AG08396 (cell line): ENCODE measurements at regions not wholly inside any gene's neighbourhood (a gene's known extent, or its start where the extent isn't known, plus 50 kb on each side); places are given as distances from the start of the nearest gene placed in this dataset.

Experiments used
- DNase-seq: peaks from one replicate; pipeline ENCODE4 v3.0.0; 2012; ENCODE audit warnings: low spot score, mixed read lengths

- no peak for DNase-seq
Measured at GRCh38 chr2:4255491-4255890, 552.1 kb downstream of the DCDC2C start.

GRCh38 chr2:4256351-4256750 is 553.0 kb downstream of the DCDC2C start:
- no peak for DNase-seq

GRCh38 chr2:4258563-4258962 is 555.2 kb downstream of the DCDC2C start:
- no peak for DNase-seq

DNA sequence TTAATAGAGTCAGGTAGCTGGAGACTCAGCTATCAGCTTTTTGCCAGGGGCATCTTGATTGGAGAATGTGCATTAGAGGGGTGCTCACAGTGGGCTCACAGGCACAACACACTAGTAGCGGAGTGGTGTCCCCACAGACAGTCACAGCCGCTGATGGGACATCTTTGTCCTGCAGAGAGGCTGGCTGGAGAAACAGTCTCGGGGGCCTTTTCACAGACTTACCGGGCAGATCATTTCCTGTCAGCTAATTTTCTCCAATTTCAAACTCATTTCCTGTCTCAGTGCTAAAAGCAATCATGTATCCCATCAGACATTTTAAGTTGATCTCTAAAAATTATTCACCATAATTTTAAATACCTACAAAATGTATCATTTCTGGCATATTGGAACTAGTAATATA is 562.6 kb downstream of the DCDC2C start:
- DNase-seq: no peak

DNA sequence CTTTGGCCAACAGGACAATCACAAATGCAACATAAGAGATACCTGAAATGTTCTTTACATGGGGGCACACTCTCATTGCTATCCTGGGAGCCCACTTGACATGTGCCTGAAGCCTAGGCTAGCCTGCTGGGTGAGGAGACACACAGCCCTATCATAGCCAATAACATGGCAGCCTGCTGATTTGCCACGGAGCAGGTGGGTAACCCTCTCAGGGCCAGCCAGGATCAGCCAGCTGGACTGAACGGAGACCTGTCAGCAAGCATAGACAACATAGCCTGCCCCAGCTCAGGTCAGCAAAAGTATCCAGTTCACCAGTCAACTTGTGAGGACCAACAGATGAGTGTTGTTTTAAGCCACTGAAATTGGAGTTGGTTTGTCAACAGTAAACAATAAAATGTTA is 566.5 kb downstream of the DCDC2C start:
- no peak for DNase-seq

DNA sequence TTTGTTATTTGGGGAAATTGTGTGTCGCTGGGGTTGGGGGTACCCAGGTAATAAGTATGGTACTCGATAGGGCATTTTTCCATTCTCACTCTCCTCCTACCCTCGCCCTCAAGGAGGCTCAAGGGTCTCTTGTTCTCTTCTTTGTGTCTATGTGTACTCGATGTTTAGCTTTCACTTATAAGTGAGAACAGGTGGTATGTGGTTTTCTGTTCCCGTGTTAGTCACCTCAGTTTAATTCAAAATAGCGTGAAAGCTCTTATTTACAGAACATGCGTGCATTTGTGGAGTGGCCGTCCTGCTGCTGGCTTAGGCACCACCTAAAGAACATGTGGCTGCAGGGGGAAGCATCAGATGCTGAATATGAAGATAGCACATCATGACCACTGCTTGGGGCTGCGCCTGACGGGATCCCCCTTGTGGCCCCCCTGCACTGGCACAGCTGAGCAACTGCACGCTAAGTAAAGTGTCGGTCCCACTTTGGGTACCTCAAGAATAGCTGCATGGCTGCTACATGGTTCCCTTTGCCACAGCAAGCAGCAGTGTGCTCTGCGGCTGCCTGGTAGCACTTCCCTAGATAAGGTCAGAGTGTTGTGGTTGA is 569.0 kb downstream of the DCDC2C start:
- no peak for DNase-seq

- no peak for DNase-seq
Measured at GRCh38 chr2:4278392-4278791, 575.0 kb downstream of the DCDC2C start.

DNA sequence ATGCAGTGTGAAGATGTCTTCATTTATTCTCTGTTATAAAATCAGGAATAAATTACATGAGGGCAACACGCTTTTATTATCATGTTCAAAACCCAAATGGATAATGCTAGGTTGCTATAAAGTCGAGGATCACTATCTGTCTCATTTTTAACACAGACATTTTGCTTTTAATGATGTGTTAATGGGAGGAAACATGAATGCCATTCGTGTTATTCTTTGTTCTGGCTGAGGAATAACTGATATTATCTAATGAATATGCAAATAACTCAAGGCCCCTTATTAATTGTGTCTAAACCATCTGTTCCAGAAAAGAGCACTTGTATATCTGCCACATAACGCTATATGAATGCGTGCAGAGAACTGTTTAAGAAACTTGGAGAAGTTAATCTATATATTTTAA is 576.1 kb downstream of the DCDC2C start:
- DNase-seq: no peak

GRCh38 chr2:4291430-4291829 is 588.1 kb downstream of the DCDC2C start:
- no peak for DNase-seq

GRCh38 chr2:4295680-4296079 is 592.3 kb downstream of the DCDC2C start:
- no peak for DNase-seq

DNA sequence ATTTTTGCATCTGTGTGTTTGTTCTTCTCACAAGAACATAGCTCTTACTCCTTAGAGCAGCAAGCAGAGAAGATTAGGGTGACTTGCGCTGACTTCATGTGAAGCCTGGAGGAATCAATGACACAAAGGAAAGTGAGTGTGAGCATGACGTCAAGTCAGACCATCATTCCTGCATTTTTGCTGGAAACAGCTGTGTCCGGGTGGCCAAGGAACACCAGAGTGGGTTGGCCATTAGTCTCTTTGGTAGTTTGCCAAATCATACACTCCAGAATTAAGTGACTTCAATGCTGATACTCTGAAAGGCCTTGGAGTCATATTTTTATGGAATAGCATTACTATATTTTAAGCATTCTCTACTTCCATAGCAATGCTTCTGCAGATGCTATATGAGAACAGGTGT is 597.2 kb downstream of the DCDC2C start:
- DNase-seq: no peak

DNA sequence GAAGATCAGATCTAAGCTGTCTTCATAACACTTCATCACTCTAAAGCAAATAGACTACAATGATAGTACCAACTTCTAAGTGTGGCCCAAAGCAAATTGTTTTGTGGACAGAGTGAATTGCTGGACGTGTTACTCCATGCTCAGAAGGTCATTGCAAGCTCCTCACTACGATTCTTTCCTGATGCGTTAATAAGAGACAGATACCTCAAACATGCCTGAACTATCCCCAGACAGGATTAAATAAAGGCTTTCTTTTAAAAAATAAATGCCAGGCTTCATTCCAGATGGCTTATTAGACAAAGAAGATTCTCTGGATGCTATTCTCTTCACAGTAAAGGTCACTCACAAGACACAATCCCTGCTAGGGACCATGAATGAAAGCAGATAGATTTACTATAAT is 621.2 kb downstream of the DCDC2C start:
- DNase-seq: no peak

DNA sequence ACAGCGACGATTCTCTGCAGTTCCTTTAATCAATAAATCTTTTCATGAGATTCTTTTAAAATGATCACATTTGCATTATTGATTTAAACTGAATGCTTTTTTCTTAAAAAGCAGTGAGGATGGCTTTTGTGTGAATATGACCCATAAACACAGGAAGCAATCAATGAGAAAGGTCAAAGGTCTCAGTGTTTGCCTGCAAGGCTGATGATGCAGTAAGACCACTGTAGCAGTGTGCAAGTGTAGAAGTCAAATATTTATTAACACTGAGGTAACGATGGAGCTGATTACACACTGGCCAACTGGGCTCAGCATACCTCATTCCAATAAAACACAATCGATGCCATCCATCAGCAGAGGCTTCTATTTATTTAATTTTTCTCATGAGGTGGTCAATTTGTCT is 633.5 kb downstream of the DCDC2C start:
- DNase-seq: no peak

DNA sequence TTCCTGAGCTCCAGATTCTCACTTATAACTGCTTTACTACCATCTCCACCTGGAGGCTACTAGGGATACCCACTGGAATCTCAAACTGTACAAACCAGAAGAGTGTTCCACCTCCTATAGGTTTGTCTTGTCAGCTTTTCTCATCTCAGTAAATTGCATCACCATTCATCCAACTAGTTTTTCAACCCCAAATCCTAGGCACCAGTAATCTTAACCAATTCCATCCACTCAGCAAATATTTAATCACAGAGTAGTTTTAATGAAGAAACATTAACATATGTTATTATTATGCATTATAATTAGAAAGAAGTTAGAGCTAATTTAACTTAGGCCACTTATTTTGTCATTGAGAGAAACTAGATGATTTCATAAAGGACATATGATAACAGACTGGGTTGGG is 635.0 kb downstream of the DCDC2C start:
- no peak for DNase-seq

DNA sequence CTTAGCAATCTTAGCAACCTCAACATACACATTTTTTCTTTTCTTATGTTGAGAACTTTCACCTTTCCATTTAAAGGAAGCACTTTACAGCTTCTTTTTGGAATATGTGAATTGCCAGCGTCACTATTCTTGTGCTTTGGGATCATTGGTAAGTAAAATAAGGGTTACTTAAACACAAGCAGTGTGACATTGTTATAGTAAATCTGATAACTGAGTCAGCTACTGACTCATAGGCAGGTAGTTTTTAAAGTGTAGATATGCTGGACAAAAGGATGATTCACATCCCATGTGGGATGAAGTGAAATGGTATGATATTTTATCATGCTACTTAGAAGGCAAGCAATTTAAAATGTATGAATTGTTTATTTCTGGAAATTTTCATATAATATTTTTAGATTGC is 637.2 kb downstream of the DCDC2C start:
- DNase-seq: no peak

DNA sequence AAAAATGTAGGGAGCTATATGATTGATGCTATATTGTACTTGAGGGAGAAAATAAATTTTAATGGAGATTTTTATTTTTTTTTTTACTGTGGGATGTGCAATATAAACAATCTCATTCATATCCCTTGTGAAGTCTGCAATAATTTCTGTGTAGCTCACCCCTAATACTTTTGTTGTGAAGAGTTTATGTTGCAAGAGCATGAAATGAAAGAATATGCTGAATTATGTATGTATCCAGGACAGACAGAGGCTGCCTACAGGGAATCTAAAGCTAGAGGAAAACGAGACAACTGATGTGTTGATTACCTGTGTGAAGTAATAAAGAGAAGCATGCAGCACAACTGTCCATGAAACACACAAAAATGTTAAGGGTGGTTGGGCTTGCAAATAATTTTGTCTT is 643.3 kb downstream of the DCDC2C start:
- no peak for DNase-seq

GRCh38 chr2:4353668-4354067 is 650.3 kb downstream of the DCDC2C start:
- DNase-seq: no peak

- DNase-seq: no peak
Measured at GRCh38 chr2:4354164-4354563, 650.8 kb downstream of the DCDC2C start.

DNA sequence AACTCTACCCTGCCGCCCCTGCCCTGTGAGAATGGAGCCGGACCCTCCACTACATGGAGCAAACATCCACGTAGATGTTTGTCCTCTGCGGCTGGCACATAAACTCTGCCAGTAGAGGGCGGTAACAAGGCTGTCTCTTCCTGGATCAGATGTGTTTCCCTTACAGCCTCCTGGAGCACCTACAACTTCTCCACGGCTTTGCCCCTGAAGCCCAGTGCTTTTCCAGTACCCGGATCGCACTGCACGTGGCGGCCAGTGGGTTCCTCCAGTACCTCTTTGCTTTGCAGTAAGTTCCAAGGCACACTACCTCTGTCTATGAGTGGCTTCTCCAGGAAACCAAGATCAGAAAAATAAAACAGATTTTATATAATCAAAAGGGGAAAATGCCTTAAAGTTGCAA is 651.3 kb downstream of the DCDC2C start:
- DNase-seq: no peak

DNA sequence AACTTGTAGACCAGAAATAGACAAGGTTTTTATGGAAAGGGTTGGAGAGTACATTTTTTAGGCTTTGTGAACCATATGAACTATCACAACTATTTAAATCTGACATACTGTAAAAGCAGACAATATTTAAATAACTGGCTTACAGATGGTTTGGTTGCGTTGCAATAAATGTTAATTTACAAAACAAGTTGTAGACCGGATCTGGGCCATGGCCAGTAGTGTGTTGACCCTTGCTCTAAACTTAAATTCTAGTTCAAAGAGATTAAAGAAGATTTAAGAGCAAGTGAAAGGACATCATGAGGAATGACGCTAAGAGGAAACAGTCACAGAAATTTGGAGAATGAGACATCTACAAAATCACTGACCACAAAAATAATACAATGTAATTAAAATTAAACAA is 652.7 kb downstream of the DCDC2C start:
- no peak for DNase-seq

DNA sequence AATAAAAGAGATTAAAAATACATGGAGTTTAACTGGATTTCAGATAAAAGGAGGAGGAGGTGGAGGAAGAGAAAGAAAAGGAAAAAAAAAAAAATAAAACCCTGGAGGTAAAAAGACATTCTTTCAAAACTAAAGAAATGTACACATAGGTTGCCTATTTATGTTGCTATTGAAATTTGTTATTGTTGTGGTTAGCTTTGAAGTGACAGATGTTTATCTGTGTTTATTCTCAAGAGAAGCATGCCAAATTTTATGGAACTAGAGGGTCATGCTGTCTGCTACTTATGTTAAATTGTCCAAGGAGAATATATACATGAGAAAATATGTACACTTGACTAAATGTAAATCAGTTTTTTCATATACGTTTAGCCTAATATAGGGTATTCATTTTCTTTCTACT is 653.2 kb downstream of the DCDC2C start:
- no peak for DNase-seq

GRCh38 chr2:4357121-4357520 is 653.7 kb downstream of the DCDC2C start:
- DNase-seq: no peak

DNA sequence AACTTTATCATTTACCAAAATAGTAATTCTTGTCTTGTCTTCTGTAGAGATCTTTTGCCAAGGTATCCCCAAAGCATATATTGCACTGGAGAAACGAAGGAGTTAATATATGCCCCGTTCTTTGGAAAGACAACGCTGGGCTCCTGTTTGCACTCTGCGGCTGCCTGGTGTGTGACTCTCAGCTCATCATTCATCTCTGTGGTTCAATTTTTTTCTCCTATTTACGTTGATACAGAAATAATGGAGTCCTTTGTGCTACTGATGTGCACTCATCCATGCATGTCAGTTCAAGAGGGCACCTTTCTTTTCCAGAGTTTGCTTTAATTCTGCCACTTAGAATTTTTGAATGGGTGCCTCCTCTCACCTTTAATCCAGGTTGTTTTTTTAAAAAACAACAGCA is 655.5 kb downstream of the DCDC2C start:
- no peak for DNase-seq

DNA sequence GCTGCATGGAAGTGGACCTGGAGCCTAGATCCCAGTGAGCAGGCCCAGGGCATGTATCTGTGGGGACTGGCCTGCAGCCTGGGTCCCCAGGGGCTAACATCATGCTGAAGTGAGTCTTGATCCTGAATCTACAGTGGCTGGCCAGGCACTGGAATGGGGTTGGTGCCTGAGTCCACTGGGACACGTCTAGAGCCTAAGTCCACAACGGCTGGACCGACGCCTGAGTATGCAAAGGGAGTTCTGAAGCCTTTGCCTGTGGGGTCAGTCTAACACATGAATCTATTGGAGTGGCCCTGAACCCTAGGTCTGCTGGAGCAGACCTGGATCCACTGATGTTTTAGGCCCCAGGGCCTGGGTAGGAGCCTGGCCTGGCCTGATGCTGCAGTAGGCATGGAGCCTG is 665.5 kb downstream of the DCDC2C start:
- no peak for DNase-seq

GRCh38 chr2:4369826-4370419 is 666.5 kb downstream of the DCDC2C start:
- DNase-seq: no peak
